ENCODE measurements at regions not wholly inside any gene's neighbourhood (a gene's known extent, or its start where the extent isn't known, plus 50 kb on each side); places are given as distances from the start of the nearest gene placed in this dataset.
A peak's percentile ranks its signal among the peaks of the same experiment; 100 is the strongest.
"Not testable (repeated sequence)": the region's sequence is repeated elsewhere in the genome, so short reads cannot be mapped to it uniquely, and the experiment has no call there.

DNA sequence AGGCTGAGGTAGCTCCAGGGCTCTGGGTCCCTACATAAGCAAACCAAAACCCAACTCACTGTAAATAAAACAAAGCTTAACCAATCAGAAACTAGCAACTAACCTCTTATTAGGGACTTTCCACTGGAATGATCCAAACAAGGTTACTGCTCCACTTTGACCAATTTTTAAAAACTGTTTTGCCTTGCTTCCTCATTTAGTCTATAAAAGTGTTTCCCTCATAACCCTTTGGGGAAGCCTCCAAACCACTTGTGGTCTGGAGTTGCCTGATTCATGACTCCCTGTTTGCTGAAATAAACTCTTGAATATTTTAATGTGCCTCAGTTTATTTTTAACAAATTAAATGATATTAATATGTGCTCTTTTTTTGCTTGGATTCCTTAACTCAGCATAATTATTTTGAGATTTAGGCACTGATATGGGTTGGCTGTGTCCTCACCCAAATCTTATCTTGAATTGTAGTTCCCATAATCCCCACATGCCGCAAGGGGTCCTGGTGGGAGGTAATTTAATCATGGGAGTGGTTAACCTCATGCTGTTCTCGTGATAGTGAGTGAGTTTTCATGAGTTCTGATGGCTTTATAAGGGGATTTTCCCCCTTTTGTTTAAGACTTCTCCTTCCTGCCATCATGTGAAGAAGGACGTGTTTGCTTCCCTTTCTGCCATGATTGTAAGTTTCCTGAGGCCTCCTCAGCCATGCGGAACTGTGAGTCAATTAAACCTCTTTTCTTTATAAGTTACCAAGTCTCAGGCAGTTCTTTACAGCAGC lies 90.6 kb downstream of the CD200R1L start:
- DNase-seq (ENCODE audit: low read depth) = no peak
- TF ChIP-seq, protein P1, sequence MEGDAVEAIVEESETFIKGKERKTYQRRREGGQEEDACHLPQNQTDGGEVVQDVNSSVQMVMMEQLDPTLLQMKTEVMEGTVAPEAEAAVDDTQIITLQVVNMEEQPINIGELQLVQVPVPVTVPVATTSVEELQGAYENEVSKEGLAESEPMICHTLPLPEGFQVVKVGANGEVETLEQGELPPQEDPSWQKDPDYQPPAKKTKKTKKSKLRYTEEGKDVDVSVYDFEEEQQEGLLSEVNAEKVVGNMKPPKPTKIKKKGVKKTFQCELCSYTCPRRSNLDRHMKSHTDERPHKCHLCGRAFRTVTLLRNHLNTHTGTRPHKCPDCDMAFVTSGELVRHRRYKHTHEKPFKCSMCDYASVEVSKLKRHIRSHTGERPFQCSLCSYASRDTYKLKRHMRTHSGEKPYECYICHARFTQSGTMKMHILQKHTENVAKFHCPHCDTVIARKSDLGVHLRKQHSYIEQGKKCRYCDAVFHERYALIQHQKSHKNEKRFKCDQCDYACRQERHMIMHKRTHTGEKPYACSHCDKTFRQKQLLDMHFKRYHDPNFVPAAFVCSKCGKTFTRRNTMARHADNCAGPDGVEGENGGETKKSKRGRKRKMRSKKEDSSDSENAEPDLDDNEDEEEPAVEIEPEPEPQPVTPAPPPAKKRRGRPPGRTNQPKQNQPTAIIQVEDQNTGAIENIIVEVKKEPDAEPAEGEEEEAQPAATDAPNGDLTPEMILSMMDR (conservative IDR thresholded peaks at IDR 0.05; ENCODE audit: control insufficient read depth, insufficient read depth, low read depth, low read length) = no peak
- no peak overlapping the region for H3K4me3 ChIP-seq (ENCODE audit: control insufficient read depth, low read depth, low read length)

DNA sequence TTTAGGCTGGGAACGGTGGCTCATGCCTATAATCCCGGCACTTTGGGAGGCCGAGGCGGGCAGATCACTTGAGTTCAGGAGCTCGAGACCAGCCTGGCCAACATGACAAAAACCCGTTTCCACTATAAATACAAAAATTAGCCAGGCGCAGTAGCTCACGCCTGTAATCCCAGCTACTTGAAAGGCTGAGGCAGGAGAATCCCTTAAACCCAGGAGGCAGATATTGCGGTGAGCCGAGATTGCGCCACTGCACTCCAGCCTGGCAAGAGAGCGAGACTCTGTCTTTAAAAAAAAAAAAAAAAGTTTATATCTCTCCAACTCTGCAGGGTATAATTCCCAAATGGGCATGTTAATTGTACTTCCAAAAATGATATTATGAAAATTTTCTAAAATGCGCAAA lies 91.6 kb downstream of the CD200R1L start:
- not testable (repeated sequence) for H3K4me3 ChIP-seq (ENCODE audit: control insufficient read depth, low read depth, low read length); DNase-seq (ENCODE audit: low read depth)

DNA sequence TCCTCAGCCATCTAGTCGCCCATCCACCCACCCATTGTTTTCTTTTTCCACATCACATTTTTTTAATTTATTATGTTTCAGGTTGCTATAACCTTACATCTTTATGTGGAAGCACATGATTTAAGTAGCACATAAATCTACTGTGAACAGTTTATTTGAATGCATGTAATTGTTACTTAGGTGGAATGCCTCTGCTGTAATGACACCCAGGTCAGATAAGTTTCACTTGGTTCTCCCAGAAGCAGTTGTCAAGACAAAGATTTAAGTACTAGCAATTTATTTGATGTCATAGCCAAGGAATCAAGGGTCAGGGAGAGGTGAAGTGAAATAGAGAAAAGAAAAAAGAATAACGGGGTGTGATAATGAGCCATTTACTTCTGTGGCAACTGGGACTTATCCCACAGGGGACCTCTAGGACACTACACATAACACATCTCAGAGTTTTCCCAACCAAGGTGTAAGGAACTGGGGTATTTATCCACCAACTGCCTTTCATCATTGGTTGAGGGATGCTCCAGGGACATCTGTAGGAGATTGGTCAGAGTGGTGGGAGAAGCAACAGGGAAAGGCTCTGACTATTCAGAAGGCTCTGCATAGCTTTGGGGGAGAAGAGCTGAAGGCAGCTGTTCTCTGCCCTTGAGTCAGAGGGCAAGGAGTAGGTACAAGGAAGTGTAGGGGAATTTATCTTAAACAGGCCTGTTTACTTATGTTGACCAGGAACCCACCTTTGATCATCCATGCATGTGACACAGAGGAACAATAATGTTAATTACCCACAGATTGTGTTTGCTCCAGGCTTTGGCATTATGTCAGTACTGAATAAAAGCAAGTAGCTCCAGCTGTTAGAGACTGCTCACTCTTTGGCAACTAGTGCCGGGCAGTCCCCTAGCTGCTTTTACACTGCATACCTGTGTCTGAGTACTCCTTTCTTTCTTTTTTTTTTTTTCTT lies 94.8 kb downstream of the CD200R1L start:
- no peak overlapping the region for H3K4me3 ChIP-seq (ENCODE audit: control insufficient read depth, low read depth, low read length)
- DNase-seq (ENCODE audit: low read depth) = peak; percentile 60
- TF ChIP-seq, protein P1 (conservative IDR thresholded peaks at IDR 0.05; ENCODE audit: control insufficient read depth, insufficient read depth, low read depth, low read length) = no peak

DNA sequence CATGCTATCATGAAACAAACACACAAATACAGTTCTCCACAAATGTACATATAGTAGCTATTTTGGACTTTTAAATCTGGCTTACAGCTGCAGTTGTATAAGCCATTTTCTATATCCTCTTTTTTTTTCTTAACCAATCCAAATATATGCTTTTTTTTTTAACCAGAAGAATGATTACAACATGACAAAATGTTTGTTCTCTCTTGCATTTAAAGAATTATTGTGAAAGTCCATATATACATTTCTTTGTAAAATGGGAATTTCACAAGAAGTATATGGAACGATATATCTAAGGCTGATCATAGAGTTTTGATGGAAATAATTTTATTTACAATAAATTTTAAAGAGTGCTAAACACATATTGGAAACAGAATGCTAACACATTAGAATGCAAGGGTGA lies 95.6 kb downstream of the CD200R1L start:
- TF ChIP-seq, protein P1 (conservative IDR thresholded peaks at IDR 0.05; ENCODE audit: control insufficient read depth, insufficient read depth, low read depth, low read length) = no peak
- H3K4me3 ChIP-seq (ENCODE audit: control insufficient read depth, low read depth, low read length) = no peak overlapping the region
- DNase-seq (ENCODE audit: low read depth) = no peak

DNA sequence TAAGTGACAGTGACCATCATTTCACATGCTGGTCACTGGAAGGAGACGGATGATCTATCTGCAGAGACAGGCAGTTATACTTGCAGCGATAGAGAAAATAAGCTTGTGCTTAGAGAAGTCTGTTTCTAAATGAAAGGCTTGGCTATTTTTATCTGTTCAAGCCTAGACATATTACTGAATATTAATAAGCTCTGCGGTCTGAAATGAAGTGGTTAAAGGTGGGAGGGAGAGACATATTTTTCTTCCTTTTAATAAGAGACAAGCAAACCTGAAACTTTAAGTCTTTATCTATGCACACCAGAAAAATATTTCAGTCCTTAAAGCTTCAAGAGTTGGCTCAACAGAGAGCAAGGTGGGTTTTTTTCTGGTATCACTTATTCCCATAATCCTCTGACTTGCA lies 99.0 kb downstream of the CD200R1L start:
- DNase-seq (ENCODE audit: low read depth) = no peak
- TF ChIP-seq, protein P1 (conservative IDR thresholded peaks at IDR 0.05; ENCODE audit: control insufficient read depth, insufficient read depth, low read depth, low read length) = no peak
- no peak overlapping the region for H3K4me3 ChIP-seq (ENCODE audit: control insufficient read depth, low read depth, low read length)

DNA sequence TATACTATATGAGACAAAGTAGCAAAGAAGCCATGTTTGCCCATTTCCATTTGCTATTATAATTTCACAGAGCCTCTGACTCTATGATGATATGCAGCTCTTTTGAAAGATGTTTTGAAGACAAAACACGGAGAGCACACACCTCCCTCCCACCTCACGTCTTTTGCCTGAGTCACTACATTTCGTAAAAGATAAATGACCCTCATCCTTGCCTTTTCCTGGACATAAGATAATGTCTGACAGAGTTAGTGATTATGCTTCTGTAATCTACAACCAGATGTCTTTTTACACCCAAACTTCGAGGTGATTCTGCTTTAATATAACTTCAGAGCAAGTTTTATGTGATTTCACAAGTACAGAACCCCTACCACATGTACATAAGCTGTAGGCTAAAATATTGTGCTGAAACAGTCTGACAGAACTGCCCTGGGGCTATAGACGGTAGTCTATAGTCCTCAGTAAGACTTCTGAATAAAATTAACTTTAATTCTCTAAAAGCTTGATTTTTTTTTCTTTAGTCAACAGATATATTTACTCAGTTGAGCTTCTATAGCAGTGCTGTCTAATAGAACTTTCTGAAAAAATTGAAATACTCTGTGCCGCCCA lies 99.9 kb downstream of the CD200R1L start:
- peak; percentile 81 for DNase-seq (ENCODE audit: low read depth)
- TF ChIP-seq, protein P1 (conservative IDR thresholded peaks at IDR 0.05; ENCODE audit: control insufficient read depth, insufficient read depth, low read depth, low read length) = no peak
- no peak overlapping the region for H3K4me3 ChIP-seq (ENCODE audit: control insufficient read depth, low read depth, low read length)
